ENCODE measurements at regions not wholly inside any gene's neighbourhood (a gene's known extent, or its start where the extent isn't known, plus 50 kb on each side); places are given as distances from the start of the nearest gene placed in this dataset.

DNA sequence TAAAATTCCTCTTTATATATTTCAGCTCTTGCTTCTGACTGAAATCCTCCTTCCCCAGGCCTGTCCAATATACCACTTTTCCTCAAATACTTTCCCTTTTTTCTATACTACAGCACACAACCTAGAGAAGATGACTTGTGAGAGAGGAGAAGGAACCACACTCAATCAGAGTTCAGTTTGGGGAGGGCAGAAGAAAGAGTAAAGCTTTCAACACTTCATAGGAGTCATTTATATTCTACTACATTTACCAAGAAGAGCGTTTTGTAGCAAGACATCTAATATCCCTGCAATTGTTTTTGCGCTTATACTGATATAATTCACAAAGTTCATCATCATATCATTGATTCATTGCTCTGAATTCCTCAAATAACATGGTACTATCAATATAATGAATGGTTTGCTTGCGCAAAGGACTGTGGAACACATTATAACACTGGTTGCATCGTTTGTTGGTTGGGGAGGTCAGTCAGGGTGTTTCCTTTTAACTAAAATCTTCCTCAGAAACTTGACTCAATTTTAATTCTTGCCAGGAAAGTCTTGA is 792.5 kb upstream of the CELF2 start:
- DNase-seq = no peak

- DNase-seq = no peak
These were observed 784.4 kb upstream of the CELF2 start for GRCh38 chr10:10233229-10233628.

DNA sequence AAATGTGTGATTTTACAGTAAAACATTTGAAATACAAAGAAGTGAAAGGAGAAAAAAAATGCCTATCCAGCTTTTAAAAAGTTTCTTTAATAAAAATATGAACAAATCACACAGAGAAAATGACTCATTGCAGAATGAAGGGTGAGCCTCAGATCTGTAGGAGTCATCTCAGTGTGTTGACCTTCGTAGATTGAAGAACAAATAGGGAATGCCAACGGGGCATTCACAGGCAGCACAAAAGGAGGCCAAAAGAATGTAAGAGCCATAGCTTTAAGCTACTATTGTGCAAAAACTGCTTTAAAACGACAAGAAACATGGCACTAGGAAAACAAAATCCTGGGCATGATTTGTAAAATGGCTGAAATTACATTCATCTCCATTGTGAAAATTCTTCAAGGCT is 782.7 kb upstream of the CELF2 start:
- DNase-seq = no peak

DNA sequence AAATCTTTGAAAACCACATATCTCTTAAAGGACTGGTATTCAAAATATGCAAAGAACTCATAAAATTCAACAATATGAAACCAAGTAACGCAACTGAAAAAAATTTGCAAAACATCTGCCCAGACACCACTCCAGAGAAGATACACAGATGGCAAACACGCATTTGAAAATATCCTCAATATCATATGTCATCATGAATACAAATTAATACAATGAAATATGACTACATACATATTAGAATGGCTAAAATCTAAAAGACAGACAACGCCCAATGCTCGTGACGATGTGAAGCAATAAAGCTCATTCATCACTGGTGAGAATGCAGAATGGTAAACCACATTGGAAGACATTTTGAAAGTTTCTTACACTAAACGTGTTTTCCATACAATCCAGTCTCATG is 770.1 kb upstream of the CELF2 start:
- no peak for DNase-seq

DNA sequence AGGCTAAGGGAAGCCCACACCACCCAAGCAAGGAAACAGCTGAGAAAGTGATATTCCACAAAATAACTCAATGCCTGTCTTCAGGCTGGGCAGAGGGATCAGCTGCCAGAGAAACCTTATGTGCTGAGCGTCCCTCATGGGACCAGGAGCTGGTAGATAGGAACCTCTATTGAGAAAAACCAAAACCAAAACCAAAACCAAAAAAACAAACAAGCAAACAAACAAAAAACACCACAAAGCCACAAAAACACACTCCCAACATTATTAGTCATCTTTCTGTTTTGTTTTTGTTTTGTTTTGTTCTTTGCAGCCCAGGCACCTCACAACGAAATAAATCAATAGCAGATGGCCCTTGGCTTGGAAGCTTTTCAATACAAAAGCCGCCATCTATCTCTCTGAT is 760.8 kb upstream of the CELF2 start:
- DNase-seq = no peak

DNA sequence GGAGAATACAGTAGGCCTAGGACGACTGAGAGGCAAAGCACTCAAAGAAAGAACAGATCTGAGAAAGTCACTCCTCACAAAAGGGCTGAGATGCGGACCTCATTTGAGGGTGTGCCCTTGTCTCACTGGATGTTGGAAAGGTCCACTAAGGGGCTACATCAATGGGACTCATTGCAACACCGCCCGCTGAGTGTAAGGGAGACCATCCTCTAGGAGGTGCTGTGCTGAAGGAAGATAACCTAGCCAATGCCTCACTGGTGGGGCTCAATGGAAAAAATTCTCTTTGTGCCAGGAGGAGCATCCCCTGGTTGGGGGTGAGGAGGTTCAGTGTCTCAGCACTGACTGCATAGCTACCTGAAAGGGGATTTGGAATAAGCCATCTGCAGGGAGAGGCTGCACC is 758.7 kb upstream of the CELF2 start:
- DNase-seq = no peak

DNA sequence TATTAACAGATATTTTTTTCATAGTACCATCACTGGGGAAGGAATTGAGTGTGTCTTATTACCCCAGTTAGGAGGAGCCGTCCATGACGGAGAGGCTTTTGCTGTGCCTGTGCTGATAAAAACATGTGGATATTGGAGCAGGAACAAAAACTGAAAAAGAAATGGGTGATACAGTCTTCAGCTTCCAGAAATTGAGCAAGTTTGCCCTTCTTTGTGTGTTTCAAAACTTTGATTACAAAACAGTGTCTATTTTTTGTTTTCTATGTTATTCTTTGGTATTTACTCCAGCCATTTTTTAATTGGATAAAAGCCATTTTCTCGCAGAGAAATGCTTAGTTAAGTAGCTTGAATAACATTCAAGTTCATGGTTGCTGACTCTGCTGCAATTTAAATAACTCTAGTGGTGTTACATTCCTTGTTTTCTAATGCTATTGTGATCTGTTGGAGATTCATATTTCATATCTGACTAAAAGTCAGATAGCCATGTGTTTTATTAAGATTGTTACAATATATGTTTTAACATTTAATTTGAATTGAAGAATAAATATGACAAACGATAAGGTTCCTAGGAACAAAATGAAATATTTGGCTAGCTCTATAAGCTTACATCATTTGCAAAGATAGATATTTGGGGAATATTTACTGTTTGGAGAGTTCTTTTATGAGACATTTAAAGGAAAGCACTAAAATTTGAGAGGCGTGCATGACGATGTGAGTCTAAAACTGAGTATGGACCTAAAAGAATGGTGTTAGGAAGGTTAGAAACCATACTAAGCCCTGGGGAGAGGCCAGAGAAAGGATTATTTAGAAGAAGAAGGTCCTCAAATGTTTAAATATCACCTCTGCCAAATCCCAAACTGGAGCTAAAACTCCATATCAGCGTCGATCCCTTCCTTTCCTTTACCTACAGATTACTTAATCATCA is 747.3 kb upstream of the CELF2 start:
- DNase-seq = no peak

- DNase-seq = no peak
These were observed 746.0 kb upstream of the CELF2 start for GRCh38 chr10:10271639-10272192.

GRCh38 chr10:10273661-10274060 is 744.0 kb upstream of the CELF2 start:
- no peak for DNase-seq

DNA sequence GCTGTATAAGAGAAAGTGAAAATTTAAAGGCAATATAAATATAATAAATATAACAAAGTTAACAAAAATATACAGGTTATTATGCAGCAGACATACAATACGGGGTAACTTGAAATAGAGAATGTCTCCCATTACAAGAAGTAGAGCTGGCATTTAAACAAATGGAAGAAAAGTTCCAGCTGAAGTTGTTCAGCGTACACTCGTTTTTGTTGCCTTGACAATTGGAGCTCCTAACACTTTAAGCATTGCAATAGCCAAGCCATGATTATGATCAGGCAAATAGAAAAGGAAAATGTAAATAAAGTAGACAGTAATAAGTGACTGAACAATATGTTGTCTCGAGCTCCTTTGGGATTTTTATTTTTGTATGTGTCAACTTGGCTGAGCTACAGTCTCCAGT is 737.8 kb upstream of the CELF2 start:
- DNase-seq = no peak

- DNase-seq = no peak
These were observed 725.2 kb upstream of the CELF2 start for GRCh38 chr10:10292501-10292900.

GRCh38 chr10:10293041-10293440 is 724.6 kb upstream of the CELF2 start:
- DNase-seq = no peak

DNA sequence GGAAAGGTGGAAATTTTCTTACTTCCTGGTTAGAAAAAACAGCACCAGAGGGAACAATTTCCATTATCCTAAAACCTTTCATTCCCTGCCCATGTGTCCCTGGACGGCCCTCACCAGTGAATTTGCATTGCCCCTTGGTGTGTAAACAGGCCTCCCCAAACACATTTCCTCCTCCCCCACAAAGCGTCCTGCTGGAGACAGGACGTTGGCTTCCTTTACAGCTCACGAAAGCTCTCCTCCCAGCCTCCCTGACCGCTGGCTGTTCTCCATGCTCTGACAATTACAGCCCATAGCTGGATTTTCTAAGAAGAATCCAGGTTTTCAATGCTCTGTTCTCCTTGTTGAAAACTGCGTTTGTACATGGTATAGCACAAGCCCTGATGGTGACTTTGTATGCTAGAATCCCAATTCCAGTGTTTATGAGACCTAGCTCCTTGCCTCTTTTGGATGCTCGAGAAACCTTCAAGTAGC is 724.2 kb upstream of the CELF2 start:
- no peak for DNase-seq

GRCh38 chr10:10294184-10294880 is 723.3 kb upstream of the CELF2 start:
- no peak for DNase-seq

- no peak for DNase-seq
These were observed 722.7 kb upstream of the CELF2 start for GRCh38 chr10:10294881-10295529.

- DNase-seq = no peak
These were observed 722.1 kb upstream of the CELF2 start for GRCh38 chr10:10295537-10295936.

GRCh38 chr10:10302689-10303088 is 715.0 kb upstream of the CELF2 start:
- DNase-seq = no peak

GRCh38 chr10:10307036-10307435 is 710.6 kb upstream of the CELF2 start:
- no peak for DNase-seq

DNA sequence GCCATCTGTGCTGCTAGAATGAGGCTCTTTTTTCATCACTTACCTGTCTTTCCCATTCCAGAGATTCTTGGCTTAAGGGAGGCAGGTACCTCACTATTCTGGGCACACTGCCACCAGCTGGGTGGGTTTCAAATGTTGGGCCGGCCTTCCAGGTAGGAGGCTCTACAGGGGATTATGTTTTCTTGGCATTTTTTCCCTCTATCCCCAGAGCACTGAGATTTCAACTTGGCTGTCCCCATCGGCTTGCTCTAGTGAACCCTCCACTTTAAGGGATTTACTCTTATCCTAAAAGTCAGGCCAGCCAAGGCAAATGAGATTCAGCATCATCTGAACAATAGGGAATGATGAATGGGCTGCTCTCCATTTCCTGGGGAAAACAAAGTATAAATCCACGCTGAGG is 710.1 kb upstream of the CELF2 start:
- no peak for DNase-seq

GRCh38 chr10:10310498-10310897 is 707.2 kb upstream of the CELF2 start:
- no peak for DNase-seq

DNA sequence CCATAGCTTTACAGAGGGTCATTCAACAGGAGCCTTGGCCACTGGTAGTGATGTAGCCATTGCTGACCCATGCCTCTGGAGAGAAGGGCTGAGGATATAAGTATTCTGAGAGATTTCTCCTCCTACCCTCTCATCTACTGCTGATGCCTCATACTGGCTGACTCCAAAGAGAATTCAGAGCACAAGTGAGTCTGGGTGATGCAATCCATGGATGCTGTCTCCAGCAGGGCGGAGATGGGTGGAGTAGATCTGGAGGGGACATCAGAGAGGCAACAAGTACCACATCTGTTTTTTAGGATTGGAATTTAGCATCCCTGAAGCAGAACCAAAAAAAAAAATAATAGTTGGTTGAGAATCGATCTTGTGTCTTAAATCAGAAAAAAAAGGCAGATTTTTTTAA is 705.7 kb upstream of the CELF2 start:
- no peak for DNase-seq

DNA sequence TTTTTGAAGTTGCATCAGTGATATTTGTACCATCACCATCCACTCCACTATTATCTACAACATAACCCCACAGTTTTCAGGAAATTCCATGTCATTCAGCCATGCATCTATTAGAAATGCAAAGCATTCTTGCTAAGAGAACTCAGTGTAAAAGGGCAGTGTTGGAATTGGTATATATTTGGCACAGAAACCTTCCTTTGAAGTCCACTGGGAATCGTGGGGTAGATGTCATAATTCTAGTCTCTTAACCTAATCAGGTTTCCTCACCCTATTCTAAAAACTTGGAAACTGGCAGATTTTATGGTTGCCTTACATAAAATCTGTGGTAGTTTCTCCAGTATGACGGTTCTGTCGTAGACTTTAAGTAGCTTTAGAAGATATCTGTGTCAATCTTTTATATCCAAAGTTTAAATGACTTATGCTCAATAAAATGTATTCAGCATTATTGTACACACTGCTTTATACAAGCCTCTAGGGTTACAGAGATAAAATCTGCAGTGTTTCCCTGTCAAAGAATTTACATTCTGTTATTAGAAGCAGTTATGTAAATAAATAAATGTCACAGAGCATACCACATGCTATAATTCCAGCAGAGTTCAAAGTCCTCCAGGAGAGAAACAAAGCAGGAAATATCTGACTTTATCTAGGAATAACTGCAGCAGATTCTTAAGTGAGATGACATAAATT is 704.4 kb upstream of the CELF2 start:
- no peak for DNase-seq

DNA sequence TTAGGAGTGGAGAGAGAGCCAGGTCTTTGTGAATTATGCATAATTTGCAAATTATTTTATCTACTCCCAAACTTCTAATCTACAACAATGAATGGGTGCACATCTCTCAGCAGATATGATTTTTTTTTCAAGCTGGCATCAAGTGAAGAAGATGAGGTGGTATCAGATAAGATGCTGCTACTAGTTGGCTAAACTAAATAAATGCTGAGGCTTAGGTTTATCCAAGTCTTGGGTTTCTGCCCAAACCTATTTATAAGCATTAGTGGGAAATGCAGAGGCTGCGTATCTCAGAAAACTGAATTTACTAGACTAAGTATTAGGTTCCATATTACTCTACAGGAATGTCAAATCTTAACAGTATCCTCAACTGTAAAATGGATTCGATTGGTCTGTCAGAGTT is 703.0 kb upstream of the CELF2 start:
- no peak for DNase-seq
